ENCODE measurements at regions not wholly inside any gene's neighbourhood (a gene's known extent, or its start where the extent isn't known, plus 50 kb on each side); places are given as distances from the start of the nearest gene placed in this dataset.

DNA sequence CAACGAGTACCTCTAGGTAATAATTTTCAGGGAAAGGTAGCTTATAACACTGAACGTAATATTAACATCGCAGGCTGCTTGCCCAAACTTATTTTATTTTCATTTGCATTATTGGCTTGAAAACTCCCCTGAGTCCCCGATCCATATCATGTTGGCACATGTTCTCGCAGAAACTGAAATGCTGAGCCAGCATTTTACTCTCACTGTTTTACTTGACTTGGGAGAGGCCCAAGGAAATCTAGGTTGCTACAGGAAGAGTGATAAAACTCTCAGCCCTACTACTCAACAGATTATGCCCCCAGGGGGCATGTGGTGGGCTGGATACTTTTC lies 183.5 kb upstream of the HABP2 start:
- Mint-ChIP-seq H3K36me3 (ENCODE audit: low read depth) (no peaks in the 10 kb centered on the region), H3K27me3 (peaks cover 4% of the 10 kb centered on the region), H3K9me3 (peaks cover 4% of the 10 kb centered on the region), H3K27ac (no peak overlapping the region), H3K4me3 (no peak overlapping the region), H3K4me1 (ENCODE audit: low read depth) (no peaks in the 10 kb centered on the region)
- intact Hi-C loops (cut with micrococcal nuclease): no loop called here
- ATAC-seq (no peak), DNase-seq (no peak)
- TF ChIP-seq, protein P1, sequence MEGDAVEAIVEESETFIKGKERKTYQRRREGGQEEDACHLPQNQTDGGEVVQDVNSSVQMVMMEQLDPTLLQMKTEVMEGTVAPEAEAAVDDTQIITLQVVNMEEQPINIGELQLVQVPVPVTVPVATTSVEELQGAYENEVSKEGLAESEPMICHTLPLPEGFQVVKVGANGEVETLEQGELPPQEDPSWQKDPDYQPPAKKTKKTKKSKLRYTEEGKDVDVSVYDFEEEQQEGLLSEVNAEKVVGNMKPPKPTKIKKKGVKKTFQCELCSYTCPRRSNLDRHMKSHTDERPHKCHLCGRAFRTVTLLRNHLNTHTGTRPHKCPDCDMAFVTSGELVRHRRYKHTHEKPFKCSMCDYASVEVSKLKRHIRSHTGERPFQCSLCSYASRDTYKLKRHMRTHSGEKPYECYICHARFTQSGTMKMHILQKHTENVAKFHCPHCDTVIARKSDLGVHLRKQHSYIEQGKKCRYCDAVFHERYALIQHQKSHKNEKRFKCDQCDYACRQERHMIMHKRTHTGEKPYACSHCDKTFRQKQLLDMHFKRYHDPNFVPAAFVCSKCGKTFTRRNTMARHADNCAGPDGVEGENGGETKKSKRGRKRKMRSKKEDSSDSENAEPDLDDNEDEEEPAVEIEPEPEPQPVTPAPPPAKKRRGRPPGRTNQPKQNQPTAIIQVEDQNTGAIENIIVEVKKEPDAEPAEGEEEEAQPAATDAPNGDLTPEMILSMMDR (IDR thresholded peaks at IDR 0.05): no peak
- CTCF ChIA-PET: no interaction called here
- POLR2A ChIA-PET: no interaction called here

DNA sequence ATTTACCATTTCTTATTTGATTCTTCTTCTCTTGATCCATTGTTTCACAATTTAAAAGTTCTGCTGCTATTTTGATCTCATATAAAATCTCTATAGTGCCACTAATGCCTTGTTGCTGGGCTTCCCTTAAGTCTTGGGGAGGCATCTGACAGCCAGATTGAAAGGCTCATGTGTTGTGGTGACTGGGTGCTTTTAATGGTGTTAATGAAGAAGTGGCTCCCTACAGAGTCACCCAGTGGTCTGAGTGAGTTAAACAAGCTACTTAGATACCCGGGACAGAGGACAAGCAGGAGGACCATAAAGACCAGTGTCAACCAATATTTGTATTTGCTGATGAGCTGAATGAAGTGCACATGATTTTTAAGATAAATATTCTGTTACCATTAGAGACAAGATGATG lies 176.4 kb upstream of the HABP2 start:
- no peak overlapping the region for H3K27ac Mint-ChIP-seq
- TF ChIP-seq, protein P1 (IDR thresholded peaks at IDR 0.05): no peak
- no peak overlapping the region for H3K4me3 Mint-ChIP-seq
- peaks cover 4% of the 10 kb centered on the region for H3K27me3 Mint-ChIP-seq
- intact Hi-C loops (cut with micrococcal nuclease): no loop called here
- H3K4me1 Mint-ChIP-seq (ENCODE audit: low read depth): peaks cover 5% of the 10 kb centered on the region
- ATAC-seq (no peak), DNase-seq (no peak)
- CTCF ChIA-PET: interaction anchor here (0.9 to 1.1 kb wide), 2 partner anchors 9 to 10 kb away, joined by 3 to 5 read pairs; no protein-coding TSS in a partner anchor
- H3K36me3 Mint-ChIP-seq (ENCODE audit: low read depth): no peaks in the 10 kb centered on the region
- POLR2A ChIA-PET: no interaction called here
- no peaks in the 10 kb centered on the region for H3K9me3 Mint-ChIP-seq

DNA sequence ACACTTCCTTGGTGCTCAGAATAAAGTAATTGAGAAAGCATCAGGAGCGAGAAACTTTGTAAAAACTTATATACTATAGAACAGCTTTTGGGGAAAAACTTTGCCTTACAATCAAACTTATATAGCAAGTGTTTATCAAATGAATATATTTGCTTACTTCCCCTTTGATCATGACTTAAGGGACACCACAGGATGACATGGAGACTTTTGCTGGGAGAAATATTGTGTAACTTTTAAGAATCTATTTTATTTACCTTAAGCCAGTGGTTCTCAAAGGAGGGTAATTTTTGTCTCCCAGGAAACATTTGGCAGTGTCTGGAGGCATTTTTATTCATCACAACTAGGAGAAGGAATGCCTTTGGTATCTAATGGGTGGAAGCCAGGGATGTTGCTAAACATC lies 173.8 kb upstream of the HABP2 start:
- H3K4me3 Mint-ChIP-seq: no peak overlapping the region
- DNase-seq (no peak), ATAC-seq (no peak)
- H3K27me3 Mint-ChIP-seq: no peaks in the 10 kb centered on the region
- H3K4me1 Mint-ChIP-seq (ENCODE audit: low read depth): peaks cover 21% of the 10 kb centered on the region
- intact Hi-C loops (cut with micrococcal nuclease): no loop called here
- H3K27ac Mint-ChIP-seq: no peak overlapping the region
- H3K36me3 Mint-ChIP-seq (ENCODE audit: low read depth): no peaks in the 10 kb centered on the region
- no peaks in the 10 kb centered on the region for H3K9me3 Mint-ChIP-seq
- POLR2A ChIA-PET: no interaction called here
- TF ChIP-seq, protein P1 (IDR thresholded peaks at IDR 0.05): no peak
- CTCF ChIA-PET: no interaction called here

DNA sequence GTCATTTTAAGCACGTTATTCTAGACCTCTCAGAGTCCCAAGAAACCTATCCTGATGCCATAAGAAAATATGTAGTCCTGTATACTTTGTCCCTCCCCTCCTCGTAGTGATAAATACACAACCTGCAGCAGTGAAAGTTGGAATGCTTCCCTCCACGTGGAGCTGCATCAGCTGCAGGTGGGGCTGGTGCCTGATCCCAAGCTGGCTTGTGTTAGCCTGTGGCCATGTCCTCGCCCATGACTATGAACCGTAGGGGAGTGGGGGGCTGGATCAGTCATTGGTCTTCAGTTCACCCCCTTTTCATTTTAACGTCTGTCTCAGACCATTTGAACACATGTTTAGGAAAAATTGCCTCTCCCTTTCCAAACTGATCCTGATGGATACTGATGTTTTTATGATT lies 171.4 kb upstream of the HABP2 start:
- TF ChIP-seq, protein P1 (IDR thresholded peaks at IDR 0.05): no peak
- Mint-ChIP-seq H3K27ac (no peak overlapping the region), H3K4me1 (ENCODE audit: low read depth) (peaks cover 23% of the 10 kb centered on the region), H3K9me3 (no peaks in the 10 kb centered on the region), H3K27me3 (peaks cover 3% of the 10 kb centered on the region), H3K36me3 (ENCODE audit: low read depth) (no peaks in the 10 kb centered on the region), H3K4me3 (no peak overlapping the region)
- CTCF ChIA-PET: interaction anchor here (2.6 kb wide), 1 partner anchor 906 kb away, joined by 8 read pairs; no protein-coding TSS in a partner anchor
- no peak for ATAC-seq
- POLR2A ChIA-PET: no interaction called here
- DNase-seq: no peak
- intact Hi-C loops (cut with micrococcal nuclease): loop anchor here (10.0 kb wide), 2 partner anchors 157 to 907 kb away; no protein-coding TSS in a partner anchor

DNA sequence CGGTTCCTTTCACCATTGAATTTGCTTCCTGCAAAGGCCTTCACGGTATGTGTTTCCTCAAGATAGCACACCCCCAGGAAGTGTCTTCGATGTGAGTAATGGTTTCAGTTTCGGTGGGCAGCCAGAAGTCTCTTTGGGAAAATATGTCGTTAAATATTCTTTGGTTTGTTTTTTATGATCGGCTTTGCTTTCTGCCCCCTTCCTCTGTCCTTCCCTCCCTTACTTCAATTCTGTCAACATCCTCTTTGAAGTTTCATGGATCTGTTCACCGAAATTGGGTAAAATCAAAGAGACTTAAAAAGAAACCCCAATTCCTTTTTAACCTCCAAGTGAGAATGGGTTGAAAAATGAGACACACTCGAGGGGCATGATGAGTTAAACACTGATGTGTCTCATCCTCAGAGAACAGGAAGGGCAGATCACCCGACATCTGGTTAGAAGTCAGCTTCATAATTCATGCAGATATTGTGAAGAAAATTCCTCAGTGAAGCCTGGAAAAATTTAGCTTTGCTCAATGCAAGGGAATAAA lies 170.8 kb upstream of the HABP2 start:
- H3K36me3 Mint-ChIP-seq (ENCODE audit: low read depth): no peaks in the 10 kb centered on the region
- peaks cover 23% of the 10 kb centered on the region for H3K4me1 Mint-ChIP-seq (ENCODE audit: low read depth)
- H3K4me3 Mint-ChIP-seq: peak overlapping the region; percentile 51
- peak; percentile 39 for DNase-seq
- ChIA-PET CTCF (interaction anchor here (1.1 to 2.6 kb wide), 3 partner anchors 255 to 910 kb away, joined by 3 to 8 read pairs (median 3); no protein-coding TSS in a partner anchor), POLR2A (interaction anchor here (0.6 kb wide), 1 partner anchor 65 kb away, joined by 3 read pairs; no protein-coding TSS in a partner anchor)
- peak; percentile 74 for ATAC-seq
- peaks cover 3% of the 10 kb centered on the region for H3K27me3 Mint-ChIP-seq
- H3K27ac Mint-ChIP-seq: peak overlapping the region; percentile 47
- no peaks in the 10 kb centered on the region for H3K9me3 Mint-ChIP-seq
- TF ChIP-seq, protein P1 (IDR thresholded peaks at IDR 0.05): no peak
- intact Hi-C loops (cut with micrococcal nuclease): loop anchor here (10.0 kb wide), 2 partner anchors 157 to 907 kb away; no protein-coding TSS in a partner anchor

Data from activated CD8-positive, alpha-beta T cell treated with anti-CD3 and anti-CD28 coated beads for 36 hours (primary cell).